Fibroblast of skin of back (primary cell): ENCODE measurements at regions not wholly inside any gene's neighbourhood (a gene's known extent, or its start where the extent isn't known, plus 50 kb on each side); places are given as distances from the start of the nearest gene placed in this dataset.
A peak's percentile ranks its signal among the peaks of the same experiment; 100 is the strongest.
"Not testable (repeated sequence)": the region's sequence is repeated elsewhere in the genome, so short reads cannot be mapped to it uniquely, and the experiment has no call there.

ENCODE experiments used
- DNase-seq: peaks from one replicate; pipeline ENCODE4 v3.0.0-alpha.2; 2013

DNA sequence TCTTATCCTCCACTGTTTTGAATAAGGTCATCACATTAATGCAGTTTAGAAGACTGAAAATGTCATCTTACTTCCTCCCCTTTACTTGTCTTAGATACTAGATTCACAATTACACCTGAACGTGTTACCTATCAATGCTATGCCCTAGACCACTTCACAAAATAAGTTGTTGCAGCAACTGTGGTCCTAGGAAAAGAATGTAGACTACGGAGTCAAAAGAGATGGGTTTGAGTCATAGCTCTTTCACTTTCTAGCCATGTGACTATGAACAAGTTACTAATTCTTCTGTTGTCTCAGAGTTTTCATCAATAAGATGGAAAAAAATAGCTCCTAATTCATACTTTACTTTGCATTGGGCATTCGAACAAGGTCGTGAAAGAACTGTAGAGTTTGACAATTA, 164.3 kb upstream of the PREP start:
- no peak for DNase-seq

DNA sequence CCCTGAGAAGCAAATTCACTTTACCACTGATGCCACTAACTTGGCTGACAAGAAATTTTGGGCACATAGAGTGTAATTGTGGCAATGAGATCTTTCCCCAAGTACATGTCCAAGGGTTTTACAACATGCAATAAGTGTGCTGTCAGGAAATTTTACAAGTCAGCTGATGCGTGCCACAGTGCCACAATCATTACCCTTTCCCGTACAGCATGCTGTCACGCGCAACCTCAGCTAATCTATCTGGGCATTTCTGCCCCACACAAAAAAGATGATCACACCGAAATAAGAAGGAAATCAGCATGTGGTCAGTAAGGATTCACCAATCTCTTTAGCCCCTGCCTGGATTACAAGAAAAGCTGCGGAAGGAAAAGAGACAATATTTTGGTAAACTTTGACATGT, 163.6 kb upstream of the PREP start:
- no peak for DNase-seq

DNA sequence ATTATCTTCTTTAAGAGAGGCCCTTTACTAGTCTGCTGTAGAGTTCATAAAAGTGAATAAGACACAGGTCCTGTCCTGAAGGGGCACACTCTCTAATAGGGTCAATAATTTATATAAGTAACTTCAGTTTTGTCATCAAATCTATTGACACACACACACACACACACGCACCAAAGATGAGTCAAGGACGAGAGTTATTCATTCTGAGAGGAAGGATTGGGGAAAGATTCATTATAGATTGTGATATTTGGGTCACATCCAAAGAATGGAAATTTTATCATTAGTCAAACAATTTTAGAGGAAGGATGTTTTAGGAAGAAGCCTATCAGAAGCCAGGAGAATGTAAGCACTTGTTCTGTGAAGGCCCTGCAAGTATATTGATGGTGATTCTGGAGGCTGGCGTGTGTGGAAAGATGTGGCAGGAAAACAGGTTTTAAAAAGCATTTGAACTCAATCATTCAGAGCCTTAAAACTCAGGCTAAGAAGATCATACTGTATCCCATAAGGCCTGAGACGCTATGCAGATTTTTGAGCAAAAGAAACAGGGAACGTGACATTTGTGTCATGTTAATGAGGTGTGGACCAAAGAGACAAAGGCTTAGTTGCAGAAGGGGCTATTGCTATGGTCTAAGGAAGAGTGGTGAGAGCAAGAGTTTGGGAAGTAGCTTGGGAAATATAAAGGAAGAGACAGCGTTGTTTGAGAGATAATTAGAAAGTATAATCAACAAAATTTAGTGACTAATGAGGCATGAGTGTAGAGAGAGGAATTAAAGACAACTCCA, 161.4 kb upstream of the PREP start:
- no peak for DNase-seq

DNA sequence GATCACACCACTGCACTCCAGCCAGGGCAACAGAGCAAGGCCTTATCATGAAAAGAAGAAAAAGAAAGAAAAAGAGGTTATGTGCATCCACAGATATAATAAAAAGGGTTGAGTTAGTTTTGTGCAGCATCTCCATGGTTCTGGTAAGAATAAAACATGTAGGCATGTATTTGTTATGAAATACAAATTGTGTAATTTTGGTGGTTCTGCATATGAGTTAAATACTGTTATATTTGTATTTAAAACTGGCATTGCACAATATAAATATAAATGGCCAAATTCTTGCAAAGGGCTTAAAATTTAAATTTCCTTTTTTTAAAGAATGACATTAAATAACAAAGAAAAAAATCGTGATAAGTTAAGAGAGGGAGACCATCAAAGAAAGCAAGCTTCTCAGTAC, 159.1 kb upstream of the PREP start:
- DNase-seq = no peak

DNA sequence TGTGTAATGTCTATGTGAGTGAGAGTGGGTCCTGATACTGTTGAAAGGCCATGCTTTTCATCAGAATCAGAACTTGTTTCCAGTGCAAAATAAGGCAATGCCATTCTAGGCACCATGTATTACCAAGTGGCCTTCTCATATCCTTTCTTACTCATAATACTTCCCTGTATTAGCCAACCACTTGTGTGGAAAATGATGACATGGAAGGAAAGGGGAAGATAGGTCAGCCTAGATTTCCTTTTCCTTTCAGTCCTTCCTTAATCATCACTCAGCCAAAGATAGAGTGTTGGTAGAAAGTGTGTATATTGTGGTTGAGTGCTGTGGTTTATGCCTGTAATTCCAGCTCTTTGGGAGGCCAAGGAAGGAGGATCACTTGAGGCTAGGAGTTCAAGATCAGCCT, 158.6 kb upstream of the PREP start:
- no peak for DNase-seq

DNA sequence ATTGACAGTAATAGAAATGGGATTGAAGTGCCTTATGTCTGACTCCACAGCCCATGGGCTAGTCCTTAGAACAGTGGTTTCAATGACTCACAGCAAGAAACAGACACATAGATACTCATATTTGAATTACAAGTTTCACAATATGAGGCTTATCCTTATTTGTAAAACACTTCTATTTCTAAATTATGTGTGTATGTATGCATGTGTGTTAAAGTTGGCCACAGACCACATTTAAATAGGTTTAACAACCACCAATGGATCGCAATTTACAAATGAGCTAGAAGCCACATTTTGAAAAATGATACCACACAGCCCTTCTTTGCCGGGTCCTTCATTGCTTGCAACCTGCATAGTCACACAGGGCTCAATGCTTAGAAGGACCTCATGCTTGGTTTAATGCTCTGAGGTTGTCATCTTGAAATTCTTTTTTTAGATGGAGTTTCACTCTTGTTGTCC, 157.8 kb upstream of the PREP start:
- peak; percentile 22 for DNase-seq

DNA sequence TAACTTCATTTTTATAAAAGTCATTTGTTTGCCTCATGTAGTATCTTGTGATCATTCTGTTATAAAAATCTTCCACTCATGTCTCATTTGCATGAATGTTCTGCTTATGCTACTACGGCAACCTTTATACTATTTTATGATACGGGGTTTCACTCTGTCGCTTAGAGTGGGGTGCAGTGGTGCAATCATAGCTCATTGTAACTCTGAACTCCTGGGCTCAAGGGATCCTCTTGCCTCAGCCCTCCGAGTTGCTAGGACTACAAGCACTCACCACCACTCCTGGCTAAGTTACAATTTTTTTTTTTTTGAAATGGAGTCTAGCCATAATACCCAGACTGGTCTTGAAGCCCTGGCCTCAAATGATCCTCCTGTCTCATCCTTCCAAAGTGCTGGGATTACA, 154.4 kb upstream of the PREP start:
- DNase-seq = no peak

DNA sequence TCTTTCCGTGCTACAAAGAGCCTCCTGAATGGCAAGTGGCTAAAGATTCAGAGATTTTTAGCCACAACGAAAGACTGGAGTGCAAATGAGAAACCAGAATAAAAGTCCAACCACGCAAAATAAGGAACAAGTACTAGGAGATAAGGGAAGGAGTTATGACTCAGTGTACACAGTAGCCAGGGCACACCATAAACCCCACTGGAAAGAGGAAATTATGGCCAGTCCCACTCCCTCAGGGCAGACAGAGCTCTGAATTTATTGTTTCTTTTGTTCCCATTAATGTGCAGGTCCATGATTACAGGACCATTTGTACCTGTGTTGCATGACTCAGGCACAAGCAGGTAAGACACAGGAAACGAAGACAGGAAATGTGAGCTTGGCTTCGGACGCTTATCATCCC, 150.3 kb upstream of the PREP start:
- DNase-seq = no peak

DNA sequence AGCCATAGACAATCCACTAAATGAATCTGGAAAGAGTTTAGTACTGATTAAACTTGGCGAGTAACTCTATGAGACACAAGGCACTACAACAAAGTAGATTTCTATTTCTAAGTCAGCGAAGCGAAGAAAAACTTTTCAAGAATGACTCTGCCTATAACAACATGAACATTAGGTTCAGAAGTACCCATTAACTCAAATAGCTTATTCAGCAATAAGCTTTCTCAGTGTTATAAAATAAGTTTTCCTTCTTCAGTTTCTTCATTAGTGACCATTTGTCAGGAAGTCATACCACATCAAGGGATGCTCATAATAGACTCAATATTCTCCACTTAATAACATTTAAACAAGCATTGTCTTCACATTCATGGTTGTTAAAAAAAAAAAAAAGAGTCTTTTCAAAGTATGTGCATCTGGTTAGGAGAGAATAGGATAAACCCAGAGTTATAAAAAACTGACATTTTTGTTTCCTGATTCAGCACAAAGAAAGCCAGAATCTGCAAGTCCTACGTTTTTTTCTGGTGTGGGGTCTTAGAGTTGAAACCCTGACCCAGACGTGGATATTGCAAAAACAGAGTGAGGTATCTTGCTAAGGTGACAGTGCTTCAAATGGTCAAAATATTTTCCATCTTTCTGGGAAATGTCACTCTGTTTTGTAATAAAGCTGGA, 148.2 kb upstream of the PREP start:
- no peak for DNase-seq

DNA sequence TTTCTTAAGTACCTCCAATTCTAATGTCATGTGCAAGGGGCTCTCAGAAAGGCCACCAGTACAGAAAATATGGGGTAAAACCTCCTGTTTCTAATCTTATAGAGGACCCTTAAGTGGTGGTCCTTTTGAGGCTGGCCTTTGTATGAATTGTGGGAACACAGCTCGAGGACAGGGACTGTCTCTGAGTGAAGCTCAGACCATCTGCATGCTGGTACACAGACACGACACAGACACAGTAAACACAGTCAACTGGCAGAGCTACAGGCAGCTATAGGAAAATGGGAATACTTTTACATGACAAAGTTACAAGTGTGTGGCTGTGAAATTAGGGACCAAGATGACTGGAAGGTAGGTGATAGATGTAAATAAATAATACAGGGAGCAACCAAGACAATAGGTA, 143.9 kb upstream of the PREP start:
- no peak for DNase-seq

DNA sequence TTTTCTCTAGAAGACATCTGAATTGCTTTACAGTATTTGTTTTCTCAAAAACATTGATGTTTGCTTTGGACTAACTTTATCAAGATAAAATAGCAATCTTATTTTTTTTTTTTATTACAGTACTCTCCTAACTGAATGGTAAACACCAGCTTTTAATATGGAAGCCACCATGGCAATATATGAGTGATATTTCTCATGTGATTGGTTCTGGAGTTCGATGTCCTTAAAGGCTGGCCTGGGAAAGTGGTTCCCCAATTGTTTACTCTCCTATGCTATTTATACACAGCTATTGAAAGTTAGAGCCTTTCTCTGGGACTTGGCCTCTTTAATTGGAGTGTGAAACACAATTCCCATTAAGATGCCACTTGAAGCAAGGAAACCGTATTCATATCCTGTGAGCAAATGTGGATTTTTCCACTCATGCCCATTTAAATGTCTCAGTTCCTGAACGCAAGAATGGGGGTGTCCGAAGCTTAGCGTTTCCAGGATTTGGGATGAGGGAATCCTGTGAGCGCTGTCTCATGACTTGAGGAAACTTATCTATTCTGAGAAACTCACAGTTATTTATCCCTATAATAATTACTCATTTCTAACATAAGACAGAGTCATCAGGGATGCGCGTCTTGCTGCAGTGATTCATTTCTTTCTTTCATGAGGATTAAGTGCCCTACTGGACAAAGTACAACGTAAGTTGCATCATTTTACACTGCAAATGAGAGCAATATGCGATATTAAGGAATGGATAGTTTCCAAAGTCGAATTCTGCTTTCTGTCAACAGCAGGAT, 143.3 kb upstream of the PREP start:
- peak; percentile 70 for DNase-seq

DNA sequence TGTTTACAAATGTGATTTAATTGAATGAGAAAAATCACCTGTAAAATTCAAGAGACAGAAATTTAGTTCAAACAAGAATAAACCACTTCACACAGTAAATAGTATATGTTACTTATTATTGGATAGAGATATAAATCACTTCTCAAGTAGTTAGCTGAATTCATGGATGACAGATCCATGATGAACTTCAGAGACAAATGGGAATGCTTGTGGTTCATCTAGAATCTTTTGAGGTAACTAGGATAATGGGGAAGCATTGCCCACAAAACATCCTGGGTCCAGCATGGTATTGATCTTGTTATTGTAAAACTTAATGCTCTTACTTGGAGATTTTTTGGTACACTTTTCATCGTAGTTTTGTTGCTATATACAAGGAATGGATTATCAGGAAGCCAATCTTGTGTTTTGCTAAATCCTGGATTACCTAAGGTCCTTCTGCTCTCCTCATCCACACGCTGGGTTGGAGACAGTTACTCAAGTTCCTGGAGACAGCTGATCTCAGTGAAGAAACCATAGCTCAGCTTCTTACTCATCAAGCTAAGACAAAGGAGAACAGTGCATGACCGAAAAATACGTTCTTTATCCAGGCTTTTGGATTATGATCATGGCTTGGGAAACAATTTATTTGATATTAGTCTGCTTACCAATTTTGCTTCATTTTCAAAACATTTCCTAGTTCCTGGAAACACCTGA, 142.5 kb upstream of the PREP start:
- DNase-seq = peak; percentile 15

DNA sequence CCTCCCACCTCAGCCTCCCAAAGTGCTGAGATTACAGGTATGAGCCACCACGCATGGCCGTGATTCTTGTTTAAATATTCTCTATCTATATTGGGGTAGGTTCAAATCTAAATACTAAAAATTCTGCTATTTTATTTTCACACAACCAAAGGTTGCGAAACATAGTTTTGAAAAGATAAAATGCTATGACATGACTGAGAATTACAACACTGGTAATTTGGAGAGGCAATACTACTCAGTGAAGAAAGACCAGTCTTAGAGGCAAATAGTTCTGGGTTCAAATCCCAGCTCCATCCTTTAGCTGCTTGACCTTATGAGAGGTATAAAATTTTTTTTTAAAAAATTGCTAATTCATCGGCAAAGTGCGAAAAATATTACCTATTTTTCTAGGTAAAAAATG, 137.0 kb upstream of the PREP start:
- DNase-seq = no peak

DNA sequence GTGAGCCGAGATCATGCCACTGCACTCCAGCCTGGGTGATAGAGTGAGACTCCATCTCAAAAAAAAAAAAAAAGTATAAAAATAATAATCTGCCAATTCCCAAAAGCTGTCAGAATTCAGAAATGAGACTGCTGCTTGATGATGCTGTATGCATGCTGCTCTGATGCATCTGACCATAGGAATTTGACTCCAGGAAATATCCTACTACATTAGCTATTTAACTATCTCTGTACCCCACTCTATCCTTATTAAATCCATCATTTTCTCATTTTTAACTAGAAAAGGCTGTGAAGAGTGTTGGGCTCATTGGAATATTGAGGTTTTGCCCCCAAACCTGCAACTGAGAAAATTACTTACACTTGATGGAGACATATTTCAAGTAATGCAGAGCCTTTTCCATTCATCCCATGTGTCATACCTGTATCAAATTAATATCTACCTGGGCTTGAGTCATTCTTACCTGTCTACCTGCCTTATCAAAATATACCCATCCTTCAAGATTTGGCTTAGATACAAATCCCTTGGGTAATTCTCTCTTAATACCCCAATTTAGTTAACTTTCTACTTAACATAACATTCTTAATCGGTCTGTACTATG, 135.2 kb upstream of the PREP start:
- no peak for DNase-seq

DNA sequence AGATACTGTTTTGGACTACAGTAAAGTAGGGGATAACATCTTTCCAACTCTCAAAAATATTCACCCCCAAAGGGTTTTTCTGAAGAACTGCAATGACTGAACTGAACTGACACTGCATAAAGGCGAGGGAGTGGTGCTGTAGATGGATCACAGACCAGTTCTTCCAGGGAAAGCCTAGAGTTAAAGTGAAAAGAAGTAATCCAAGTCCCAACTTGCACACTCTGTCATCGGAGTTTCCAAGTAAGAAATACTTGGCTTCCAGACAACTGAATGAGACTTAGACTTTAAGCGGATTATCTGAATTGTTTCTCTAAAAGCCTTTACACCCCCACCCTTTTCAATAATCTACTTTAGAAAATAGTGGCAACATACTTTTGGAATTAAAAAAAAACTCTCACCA, 134.1 kb upstream of the PREP start:
- no peak for DNase-seq

DNA sequence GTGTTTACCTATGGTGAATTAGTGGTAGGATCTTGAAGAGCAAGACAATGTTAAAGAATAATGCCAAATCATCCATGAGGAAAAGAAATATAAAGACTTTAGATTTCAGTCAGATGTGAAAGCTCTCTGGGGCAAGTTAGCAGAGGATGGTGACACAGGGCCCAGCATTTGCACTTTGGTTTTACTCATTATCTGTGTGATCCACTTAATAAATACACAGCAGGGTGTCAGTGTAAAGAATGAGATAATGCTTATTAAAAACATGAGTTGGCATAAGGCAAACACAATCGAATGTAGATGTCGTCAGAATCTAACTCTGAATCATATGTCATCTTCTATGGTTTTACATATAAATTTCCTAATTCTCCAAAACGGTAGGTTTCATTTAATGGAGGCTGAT, 130.4 kb upstream of the PREP start:
- DNase-seq = no peak

DNA sequence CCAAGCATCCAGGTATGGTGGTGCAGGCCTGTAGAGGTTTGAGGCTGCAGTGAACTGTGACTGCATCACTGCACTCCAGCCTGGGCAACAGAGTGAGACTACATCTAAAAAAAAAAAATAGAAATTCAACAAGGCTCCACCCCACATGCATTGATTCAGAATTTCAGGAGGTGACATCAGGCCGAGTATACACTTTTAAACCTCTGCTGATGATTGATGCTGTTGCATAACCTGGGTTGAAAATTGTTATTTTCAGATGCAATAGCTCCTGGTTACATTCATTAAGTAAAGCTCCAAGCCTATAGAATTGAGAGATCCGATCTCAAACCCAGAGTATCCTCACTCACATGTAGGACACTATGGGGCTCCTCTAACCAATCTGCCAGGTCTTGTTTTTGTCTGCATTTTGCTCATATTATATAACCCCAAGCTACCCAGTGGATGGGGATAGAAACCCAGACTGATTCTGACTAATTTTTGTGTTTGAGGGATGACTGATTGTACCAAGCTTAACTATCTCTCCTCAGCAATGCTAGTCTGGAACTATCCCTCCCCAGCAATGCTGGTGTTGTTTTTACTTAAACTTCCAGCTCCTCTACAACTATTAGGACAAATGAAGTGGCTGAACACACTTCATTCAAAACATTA, 123.5 kb upstream of the PREP start:
- no peak for DNase-seq

DNA sequence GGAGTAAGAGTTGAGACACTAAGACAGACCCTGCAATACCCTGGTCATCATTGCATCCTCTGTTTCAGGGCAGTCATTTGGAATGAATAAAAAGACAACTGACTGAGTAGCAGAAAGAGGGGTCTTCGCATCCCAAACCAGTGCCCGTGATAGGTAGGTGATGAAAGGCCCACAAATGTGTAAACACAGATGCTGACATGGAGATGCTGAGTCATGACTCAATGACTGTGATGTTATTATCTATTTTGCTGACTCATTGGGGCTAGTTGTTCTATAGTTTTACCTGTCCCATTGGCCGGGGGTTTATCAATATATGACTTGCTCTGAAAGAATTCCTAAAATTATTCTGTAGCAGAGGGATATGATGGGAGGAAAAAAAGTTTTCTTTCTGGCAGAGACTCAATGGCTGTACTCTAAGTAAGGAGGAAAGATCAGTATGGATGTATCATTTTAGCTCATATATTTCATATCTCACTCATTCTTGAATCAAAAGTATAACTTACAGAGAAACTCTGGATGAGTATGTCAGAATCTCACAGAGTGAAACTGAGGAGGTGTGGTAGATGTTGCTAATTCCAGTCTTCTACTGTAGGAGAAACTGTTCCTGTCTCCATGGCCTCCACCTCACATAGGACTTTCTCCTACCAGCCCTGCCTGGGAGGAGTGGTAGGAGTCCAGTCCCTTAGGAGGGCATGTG, 119.9 kb upstream of the PREP start:
- DNase-seq = no peak

DNA sequence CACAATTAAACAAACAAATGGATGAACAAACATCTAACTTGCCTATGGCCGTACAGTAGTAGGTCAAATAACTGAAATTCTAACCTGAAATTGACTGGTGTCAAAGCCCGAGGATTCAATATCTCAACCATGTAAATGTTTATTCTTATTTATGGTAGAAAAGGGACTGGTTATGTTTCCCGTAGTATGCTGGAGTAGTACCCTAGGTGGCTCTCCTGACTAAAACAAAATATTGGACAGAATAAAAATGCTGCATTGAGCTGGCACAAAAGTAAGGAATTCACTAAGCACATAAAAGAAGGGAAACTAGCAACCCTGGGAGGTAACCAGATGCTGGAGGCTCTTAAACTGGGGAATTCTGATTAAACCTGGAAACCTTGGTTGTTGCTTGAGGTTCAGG, 117.1 kb upstream of the PREP start:
- DNase-seq = no peak

DNA sequence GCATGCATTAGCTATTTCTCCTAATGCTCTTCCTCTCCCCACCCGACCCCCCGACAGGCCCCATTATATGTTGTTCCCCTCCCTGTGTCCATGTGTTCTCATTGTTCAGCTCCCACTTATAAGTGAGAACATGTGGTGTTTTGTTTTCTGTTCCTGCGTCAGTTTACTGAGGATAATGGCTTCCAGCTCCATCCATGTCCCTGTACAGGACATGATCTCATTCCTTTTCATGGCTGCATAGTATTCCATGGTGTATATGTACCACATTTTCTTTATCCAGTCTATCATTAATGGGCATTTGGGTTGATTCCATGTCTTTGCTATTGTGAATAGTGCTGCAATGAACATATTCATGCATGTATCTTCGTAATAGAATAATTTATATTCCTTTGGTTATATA, 116.1 kb upstream of the PREP start:
- DNase-seq = not testable (repeated sequence)

DNA sequence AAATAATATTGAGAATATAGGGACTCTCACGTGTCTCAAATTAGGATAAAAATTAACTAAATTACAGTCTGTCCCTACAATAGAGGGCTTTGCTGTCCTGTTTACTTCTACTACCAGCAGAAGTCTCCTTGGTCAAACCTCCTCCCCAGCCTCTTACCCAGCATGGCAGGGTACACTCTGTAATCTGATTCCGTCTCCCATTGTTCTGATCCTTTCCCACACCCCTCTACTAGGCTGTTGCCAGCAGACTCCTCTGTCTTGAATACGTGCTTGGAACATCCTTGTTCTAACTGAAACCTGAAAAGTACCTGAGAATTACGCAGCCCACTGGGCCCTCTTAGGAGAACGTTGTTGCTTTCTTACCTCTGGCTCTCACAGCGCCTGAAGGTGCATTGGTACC, 112.2 kb upstream of the PREP start:
- DNase-seq = no peak
